ENCODE measurements at regions not wholly inside any gene's neighbourhood (a gene's known extent, or its start where the extent isn't known, plus 50 kb on each side); places are given as distances from the start of the nearest gene placed in this dataset.
A peak's percentile ranks its signal among the peaks of the same experiment; 100 is the strongest.

- intact Hi-C loops (cut with micrococcal nuclease; ENCODE audit: unreplicated experiment) = loop anchor here (2.0 to 5.0 kb wide), 2 partner anchors 39 to 367 kb away; no protein-coding TSS in a partner anchor
- Histone ChIP-seq H3F3A (ENCODE audit: insufficient read depth, low read depth) (peaks cover 31% of the 10 kb centered on the region), H4K20me1 (ENCODE audit: insufficient read depth) (no peaks in the 10 kb centered on the region), H3K36me3 (ENCODE audit: low read depth) (no peaks in the 10 kb centered on the region), H3K79me2 (ENCODE audit: low read depth) (no peaks in the 10 kb centered on the region), H3K27me3 (ENCODE audit: insufficient read depth, low read depth) (no peaks in the 10 kb centered on the region), H3K4me1 (replicated peaks; ENCODE audit: insufficient read depth) (peaks cover 41% of the 10 kb centered on the region), H3K27ac (no peak overlapping the region), H3K4me2 (peak overlapping the region; percentile 50), H3K9me3 (ENCODE audit: insufficient read depth, low read depth) (no peaks in the 10 kb centered on the region), H3K9me2 (ENCODE audit: insufficient read depth) (no peaks in the 10 kb centered on the region), H2AFZ (no peak overlapping the region), H3K4me3 (no peak overlapping the region)
- TF ChIP-seq EZH2 (IDR thresholded peaks at IDR 0.05; ENCODE audit: low read depth) (no peak), CTCF (conservative IDR thresholded peaks at IDR 0.05) (no peak)
- BruUV-seq (replicated peaks) = no TSS peak
- ChIA-PET CTCF (interaction anchor here (0.5 kb wide), 1 partner anchor 273 kb away, joined by 5 read pairs; no protein-coding TSS in a partner anchor), POLR2A (ENCODE audit: unreplicated experiment) (interaction anchor here (0.6 kb wide), 1 partner anchor 35 kb away, joined by 5 read pairs; no protein-coding TSS in a partner anchor)
- DNase-seq = no peak
Measured at GRCh38 chr2:71785516-71785981, 332.2 kb downstream of the DYSF start.

DNA sequence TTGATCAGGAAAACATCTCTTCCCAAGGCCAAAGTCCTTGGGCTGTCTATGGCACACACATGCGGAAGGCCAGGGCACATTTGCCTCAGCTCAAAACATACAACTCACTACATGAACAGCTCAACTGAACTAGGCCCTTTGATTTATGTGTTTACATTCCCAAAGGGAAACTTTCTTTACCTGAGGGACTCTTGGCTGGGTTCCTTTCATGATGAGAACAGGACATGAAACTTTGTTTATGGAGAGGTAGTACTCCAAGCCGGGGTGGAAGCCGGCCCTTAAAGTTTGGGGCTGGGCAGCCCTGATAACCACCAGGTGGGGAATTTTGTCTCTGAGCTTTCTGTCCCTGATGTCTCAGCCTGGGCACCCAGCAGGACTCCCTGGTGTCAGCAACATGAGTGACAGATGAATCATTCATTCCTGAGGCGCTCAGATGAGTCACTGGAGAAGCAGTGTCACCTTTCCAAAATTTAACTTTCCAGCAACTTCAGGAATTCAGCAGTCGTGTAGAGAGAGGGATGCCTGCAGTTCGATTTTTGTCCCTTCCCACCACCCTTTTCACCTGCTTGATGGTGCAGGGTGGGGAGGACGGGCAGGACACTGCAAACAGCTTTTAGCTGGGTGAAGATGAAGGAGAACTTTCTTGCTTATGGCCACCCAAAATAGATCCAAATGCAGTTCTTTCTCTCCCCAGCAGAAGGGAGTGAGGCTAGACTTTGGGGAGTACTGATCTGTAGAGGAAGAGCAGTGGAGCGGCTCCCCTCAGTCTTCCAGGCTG lies 331.6 kb downstream of the DYSF start:
- Histone ChIP-seq H3F3A (ENCODE audit: insufficient read depth, low read depth) (peaks cover 31% of the 10 kb centered on the region), H3K9me2 (ENCODE audit: insufficient read depth) (no peaks in the 10 kb centered on the region), H2AFZ (no peak overlapping the region), H3K27me3 (ENCODE audit: insufficient read depth, low read depth) (no peaks in the 10 kb centered on the region), H3K36me3 (ENCODE audit: low read depth) (no peaks in the 10 kb centered on the region), H3K4me3 (no peak overlapping the region), H3K9me3 (ENCODE audit: insufficient read depth, low read depth) (no peaks in the 10 kb centered on the region), H4K20me1 (ENCODE audit: insufficient read depth) (no peaks in the 10 kb centered on the region), H3K27ac (peak overlapping the region; percentile 42; the same call in 1 of the 2 replicates), H3K4me2 (peak overlapping the region; percentile 50), H3K79me2 (ENCODE audit: low read depth) (no peaks in the 10 kb centered on the region), H3K4me1 (replicated peaks; ENCODE audit: insufficient read depth) (peaks cover 41% of the 10 kb centered on the region)
- intact Hi-C loops (cut with micrococcal nuclease; ENCODE audit: unreplicated experiment) = loop anchor here (2.0 to 5.0 kb wide), 2 partner anchors 38 to 367 kb away; no protein-coding TSS in a partner anchor
- BruUV-seq (replicated peaks) = no TSS peak
- TF ChIP-seq EZH2 (IDR thresholded peaks at IDR 0.05; ENCODE audit: low read depth) (no peak), CTCF (conservative IDR thresholded peaks at IDR 0.05) (no peak; the same call in 1 of the 2 replicates)
- ChIA-PET CTCF (interaction anchor here (0.6 to 0.9 kb wide), 4 partner anchors 13 to 1078 kb away, joined by 4 to 6 read pairs (median 4); no protein-coding TSS in a partner anchor), POLR2A (ENCODE audit: unreplicated experiment) (interaction anchor here (0.5 to 0.6 kb wide), 3 partner anchors 35 to 305 kb away, joined by 3 to 6 read pairs (median 5); no protein-coding TSS in a partner anchor)
- DNase-seq = peak; percentile 58 to 94

DNA sequence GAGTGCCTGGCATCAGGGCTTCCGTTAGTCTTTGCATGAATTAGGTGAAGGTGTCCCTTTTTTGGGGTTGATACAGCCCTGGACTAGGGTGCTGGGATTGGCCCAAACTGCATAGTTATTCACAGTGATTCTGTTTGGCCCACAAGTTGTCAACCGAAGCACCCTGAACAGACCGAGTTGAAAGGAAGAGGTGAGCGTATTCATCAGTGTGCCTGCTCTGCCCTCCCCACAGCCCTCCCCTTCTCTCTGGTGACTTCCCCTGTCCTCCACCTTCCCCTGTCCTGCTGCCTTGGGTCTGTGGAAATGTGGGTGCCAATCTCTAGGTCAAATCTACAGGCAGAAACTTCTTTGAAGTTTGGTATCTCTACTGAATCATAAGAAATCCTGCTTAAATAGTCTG lies 330.5 kb downstream of the DYSF start:
- no peak overlapping the region for H2AFZ ChIP-seq
- TF ChIP-seq CTCF (conservative IDR thresholded peaks at IDR 0.05) (no peak), EZH2 (IDR thresholded peaks at IDR 0.05; ENCODE audit: low read depth) (no peak)
- H3K4me3 ChIP-seq = no peak overlapping the region
- H3K9me3 ChIP-seq (ENCODE audit: insufficient read depth, low read depth) = no peaks in the 10 kb centered on the region
- no peak for DNase-seq
- intact Hi-C loops (cut with micrococcal nuclease; ENCODE audit: unreplicated experiment) = loop anchor here (2.0 kb wide), 1 partner anchor 37 kb away; no protein-coding TSS in a partner anchor
- no peak overlapping the region for H3K27ac ChIP-seq
- no peaks in the 10 kb centered on the region for H4K20me1 ChIP-seq (ENCODE audit: insufficient read depth)
- CTCF ChIA-PET = interaction anchor here (0.9 kb wide), 1 partner anchor 14 kb away, joined by 4 read pairs; no protein-coding TSS in a partner anchor
- POLR2A ChIA-PET (ENCODE audit: unreplicated experiment) = no interaction called here
- no peaks in the 10 kb centered on the region for H3K27me3 ChIP-seq (ENCODE audit: insufficient read depth, low read depth)
- no peaks in the 10 kb centered on the region for H3K9me2 ChIP-seq (ENCODE audit: insufficient read depth)
- peaks cover 31% of the 10 kb centered on the region for H3F3A ChIP-seq (ENCODE audit: insufficient read depth, low read depth)
- no peaks in the 10 kb centered on the region for H3K79me2 ChIP-seq (ENCODE audit: low read depth)
- peak overlapping the region; percentile 10; the same call in 1 of the 2 replicates for H3K4me2 ChIP-seq
- BruUV-seq (replicated peaks) = no TSS peak
- H3K4me1 ChIP-seq (replicated peaks; ENCODE audit: insufficient read depth) = peaks cover 41% of the 10 kb centered on the region
- H3K36me3 ChIP-seq (ENCODE audit: low read depth) = no peaks in the 10 kb centered on the region

Measured in PC-9 (cell line).